ENCODE measurements at regions not wholly inside any gene's neighbourhood (a gene's known extent, or its start where the extent isn't known, plus 50 kb on each side); places are given as distances from the start of the nearest gene placed in this dataset.

DNA sequence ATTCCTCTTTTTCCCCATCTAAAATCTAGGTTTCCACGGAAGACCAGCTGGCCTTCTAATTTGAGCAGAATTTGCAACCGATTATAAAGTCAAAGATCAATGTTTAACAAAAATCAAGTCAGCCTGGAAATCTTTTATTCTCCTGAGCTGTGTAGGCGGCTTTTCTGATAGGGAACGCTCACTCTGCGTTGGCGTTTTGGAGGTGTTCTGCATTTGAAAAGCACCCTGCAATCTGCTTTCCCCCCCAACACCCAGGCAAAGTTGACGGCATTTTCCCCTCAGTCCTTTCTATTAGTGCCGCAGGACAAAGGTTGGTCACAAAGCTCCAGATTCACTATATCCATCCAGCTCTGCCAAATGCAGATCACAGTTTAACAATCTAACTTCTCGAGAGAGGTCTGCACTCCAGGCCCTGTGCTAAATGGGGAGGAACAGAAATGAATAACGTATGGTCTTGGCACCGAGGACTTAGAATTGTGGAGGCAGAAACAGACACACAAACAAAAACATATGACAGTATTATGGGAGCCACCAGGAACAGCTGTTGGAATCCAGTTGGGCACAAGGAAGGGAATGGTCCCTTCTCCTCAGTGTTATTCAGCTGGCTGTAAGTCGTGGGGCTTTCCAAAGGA lies 50.4 kb upstream of the LARS2 start:
- Histone ChIP-seq H2AK5ac (ENCODE audit: low read length) (no peak overlapping the region), H3K79me1 (ENCODE audit: low read length) (no peaks in the 10 kb centered on the region), H3K14ac (ENCODE audit: low read length) (no peak overlapping the region), H2BK120ac (ENCODE audit: insufficient read depth, low read length, poor library complexity) (no peak overlapping the region), H3K9me3 (ENCODE audit: insufficient read depth, low read depth, low read length) (peaks cover 2% of the 10 kb centered on the region), H3K18ac (ENCODE audit: low read length) (no peak overlapping the region), H3K36me3 (ENCODE audit: control insufficient read depth in 1 of 2, insufficient read depth in 2 of 2, low read length in 2 of 2) (no peaks in the 10 kb centered on the region), H4K12ac (ENCODE audit: low read depth, low read length) (no peak overlapping the region), H2BK5ac (ENCODE audit: low read depth, low read length, poor library complexity) (no peak overlapping the region), H4K8ac (ENCODE audit: low read depth, low read length) (no peak overlapping the region), H3K27ac (ENCODE audit: low read depth, low read length) (no peak overlapping the region), H3K79me2 (ENCODE audit: control insufficient read depth, insufficient read depth, low read length, poor library complexity) (no peaks in the 10 kb centered on the region), H4K91ac (ENCODE audit: low read depth, low read length) (no peak overlapping the region), H3K27me3 (ENCODE audit: insufficient read depth, low read length) (no peaks in the 10 kb centered on the region), H3K4me2 (ENCODE audit: low read length) (no peak overlapping the region), H3K4ac (ENCODE audit: low read depth, low read length) (no peak overlapping the region), H2AFZ (ENCODE audit: insufficient read depth, low read length, poor library complexity) (no peak overlapping the region), H2BK12ac (ENCODE audit: low read length) (no peak overlapping the region), H3K4me3 (ENCODE audit: low read depth, low read length) (no peak overlapping the region), H3K4me1 (ENCODE audit: control insufficient read depth in 1 of 2, insufficient read depth in 2 of 2, low read length in 2 of 2) (no peaks in the 10 kb centered on the region), H3K9ac (ENCODE audit: low read length) (no peak overlapping the region), H3K23ac (ENCODE audit: low read length) (no peak overlapping the region)
- DNase-seq = no peak
- no CpG with 5 or more reads among the region's 12 CpGs for WGBS (ENCODE audit: extremely low coverage, insufficient coverage, insufficient read length)
